H9 (cell line): ENCODE measurements at regions not wholly inside any gene's neighbourhood (a gene's known extent, or its start where the extent isn't known, plus 50 kb on each side); places are given as distances from the start of the nearest gene placed in this dataset.
A peak's percentile ranks its signal among the peaks of the same experiment; 100 is the strongest.

Experiments
- DNase-seq: peaks from one replicate; pipeline ENCODE4 v3.0.0-alpha.2; 2017
- H2AFZ ChIP-seq: one replicate; pipeline ENCODE4 v1.6.1; 2013; ENCODE audit warnings: mild to moderate bottlenecking, low read length, control low read depth, moderate library complexity
- H2AK5ac ChIP-seq: 2 replicates; pipeline ENCODE4 v1.6.1; 2013; ENCODE audit warnings: low read length, control low read depth, mixed read lengths; ENCODE audit not compliant: insufficient read length
- H2BK120ac ChIP-seq: one replicate; pipeline ENCODE4 v1.6.1; 2013; ENCODE audit warnings: low read depth, mild to moderate bottlenecking, low read length, control low read depth, inconsistent platforms; ENCODE audit not compliant: poor library complexity, severe bottlenecking
- H2BK12ac ChIP-seq: 2 replicates; pipeline ENCODE4 v1.6.1; 2013; ENCODE audit warnings: low read length, control low read depth, mixed read lengths, low read depth; ENCODE audit not compliant: insufficient read length
- H2BK15ac ChIP-seq: 2 replicates; pipeline ENCODE4 v1.6.1; 2013; ENCODE audit warnings: low read depth, low read length, control low read depth
- H2BK20ac ChIP-seq: one replicate; pipeline ENCODE4 v1.6.1; 2013; ENCODE audit warnings: low read depth, mild to moderate bottlenecking, low read length, control low read depth, inconsistent platforms; ENCODE audit not compliant: poor library complexity, severe bottlenecking
- H2BK5ac ChIP-seq: 2 replicates; pipeline ENCODE4 v1.6.1; 2013; ENCODE audit warnings: low read length, control low read depth, mixed read lengths; ENCODE audit not compliant: insufficient read length
- H3K14ac ChIP-seq: 2 replicates; pipeline ENCODE4 v1.6.1; 2013; ENCODE audit warnings: low read length, control low read depth; ENCODE audit not compliant: insufficient read depth
- H3K18ac ChIP-seq: 2 replicates; pipeline ENCODE4 v1.6.1; 2013; ENCODE audit warnings: low read depth, mild to moderate bottlenecking, mixed read lengths, low read length, control low read depth; ENCODE audit not compliant: insufficient read length
- H3K23ac ChIP-seq: 2 replicates; pipeline ENCODE4 v1.6.1; 2013; ENCODE audit warnings: low read length, control low read depth, mixed read lengths, low read depth; ENCODE audit not compliant: insufficient read length
- H3K23me2 ChIP-seq: 2 replicates; pipeline ENCODE4 v1.6.1; 2013; ENCODE audit warnings: low read depth, mild to moderate bottlenecking, mixed read lengths, low read length, control low read depth; ENCODE audit not compliant: insufficient read length, poor library complexity, severe bottlenecking
- H3K27ac ChIP-seq: 2 replicates; pipeline ENCODE4 v1.5.1; 2013; ENCODE audit warnings: low read length, control low read depth, mixed read lengths, low read depth; ENCODE audit not compliant: insufficient read length
- H3K27me3 ChIP-seq: 2 replicates; pipeline ENCODE4 v1.6.1; 2013; ENCODE audit warnings: low read length, control low read depth, inconsistent platforms; ENCODE audit not compliant: insufficient read depth
- H3K4ac ChIP-seq: 2 replicates; pipeline ENCODE4 v1.6.1; 2013; ENCODE audit warnings: low read depth, mild to moderate bottlenecking, control low read depth, inconsistent platforms, low read length, moderate library complexity
- H3K4me1 ChIP-seq: 2 replicates; pipeline ENCODE4 v1.6.1; 2013; ENCODE audit warnings: low read length, control low read depth, inconsistent platforms; ENCODE audit not compliant: insufficient read depth
- H3K4me2 ChIP-seq: 2 replicates; pipeline ENCODE4 v1.6.1; 2013; ENCODE audit warnings: low read length, control low read depth, mixed read lengths; ENCODE audit not compliant: insufficient read length, insufficient read depth
- H3K56ac ChIP-seq: 2 replicates; pipeline ENCODE4 v1.6.1; 2013; ENCODE audit warnings: low read depth, mild to moderate bottlenecking, mixed read lengths, low read length, control low read depth; ENCODE audit not compliant: insufficient read length
- H3K79me1 ChIP-seq: 2 replicates; pipeline ENCODE4 v1.6.1; 2013; ENCODE audit warnings: low read depth, mild to moderate bottlenecking, moderate library complexity, low read length, control low read depth, inconsistent platforms; ENCODE audit not compliant: insufficient read depth, poor library complexity, severe bottlenecking
- H3K79me2 ChIP-seq: 2 replicates; pipeline ENCODE4 v1.6.1; 2013; ENCODE audit warnings: low read length, control low read depth, inconsistent platforms; ENCODE audit not compliant: insufficient read depth
- H3K9ac ChIP-seq: 2 replicates; pipeline ENCODE4 v1.6.1; 2013; ENCODE audit warnings: low read length, control low read depth, mixed read lengths; ENCODE audit not compliant: insufficient read length; ENCODE audit errors: extremely low read depth
- H3K9me3 ChIP-seq: one replicate; pipeline ENCODE4 v1.6.1; 2013; ENCODE audit warnings: low read depth, low read length, inconsistent platforms; ENCODE audit not compliant: control insufficient read depth
- H3T11ph ChIP-seq: one replicate; pipeline ENCODE4 v1.6.1; 2013; ENCODE audit warnings: mild to moderate bottlenecking, low read length, control low read depth, inconsistent platforms
- H4K20me1 ChIP-seq: one replicate; pipeline ENCODE4 v1.6.1; 2013; ENCODE audit not compliant: control insufficient read depth, insufficient read length, insufficient read depth
- H4K5ac ChIP-seq: 2 replicates; pipeline ENCODE4 v1.6.1; 2013; ENCODE audit warnings: low read depth, mild to moderate bottlenecking, mixed read lengths, low read length, control low read depth; ENCODE audit not compliant: insufficient read length
- H4K8ac ChIP-seq: replicated peaks from 2 replicates; pipeline ENCODE4 v1.6.1; 2013; ENCODE audit warnings: low read length, control low read depth, mixed read lengths, low read depth; ENCODE audit not compliant: insufficient read length
- H4K91ac ChIP-seq: 2 replicates; pipeline ENCODE4 v1.6.1; 2013; ENCODE audit warnings: low read depth, mild to moderate bottlenecking, moderate library complexity, mixed read lengths, low read length, control low read depth; ENCODE audit not compliant: insufficient read length
- H3K27ac Mint-ChIP-seq, 3 experiments: 2 replicates in 2 of 3; 3 replicates in 1 of 3; pipeline ENCODE4 v1.8.0; 2020 to 2021; ENCODE audit warnings: mixed read lengths in 3 of 3, mild to moderate bottlenecking in 1 of 3, moderate library complexity in 1 of 3
- H3K27me3 Mint-ChIP-seq: 2 replicates; pipeline ENCODE4 v1.8.0; 2021; ENCODE audit warnings: low read depth, mild to moderate bottlenecking, moderate library complexity, mixed read lengths
- H3K36me3 Mint-ChIP-seq, 3 experiments: 2 replicates in 2 of 3; 3 replicates in 1 of 3; pipeline ENCODE4 v1.8.0; 2020 to 2021; ENCODE audit warnings: low read depth in 3 of 3, mixed read lengths in 3 of 3; ENCODE audit not compliant: insufficient read depth in 1 of 3
- H3K4me1 Mint-ChIP-seq, 2 experiments: 2 replicates each; pipeline ENCODE4 v1.8.0; 2020; ENCODE audit warnings: mixed read lengths in 2 of 2
- H3K4me3 Mint-ChIP-seq, 2 experiments: 2 replicates in 1 of 2; 3 replicates in 1 of 2; pipeline ENCODE4 v1.8.0; 2020 to 2021; ENCODE audit warnings: mild to moderate bottlenecking in 2 of 2, mixed read lengths in 2 of 2, moderate library complexity in 1 of 2
- H3K9me3 Mint-ChIP-seq, 2 experiments: 2 replicates in 1 of 2; 3 replicates in 1 of 2; pipeline ENCODE4 v1.8.0; 2020; ENCODE audit warnings: mild to moderate bottlenecking in 2 of 2, mixed read lengths in 2 of 2, moderate library complexity in 1 of 2
- WGBS: extraction: QIAGEN DNeasy Blood & Tissue Kit; methylation state at CpG from one replicate; pipeline ENCODE4 v1.1.7; 2013; ENCODE audit warnings: missing lambda C conversion rate, low lambda C conversion rate, mixed read lengths; ENCODE audit not compliant: insufficient read length; ENCODE audit errors: extremely low coverage; 5-methylcytosine and 5-hydroxymethylcytosine counted together
- TF ChIP-seq, protein P1 (sequence below): fragments of 200-600 bp; sonication (generic); conservative IDR thresholded peaks from 3 replicates; pipeline ENCODE4 v1.8.0; 2021; ENCODE audit warnings: antibody characterized with exemption, mild to moderate bottlenecking

DNA sequence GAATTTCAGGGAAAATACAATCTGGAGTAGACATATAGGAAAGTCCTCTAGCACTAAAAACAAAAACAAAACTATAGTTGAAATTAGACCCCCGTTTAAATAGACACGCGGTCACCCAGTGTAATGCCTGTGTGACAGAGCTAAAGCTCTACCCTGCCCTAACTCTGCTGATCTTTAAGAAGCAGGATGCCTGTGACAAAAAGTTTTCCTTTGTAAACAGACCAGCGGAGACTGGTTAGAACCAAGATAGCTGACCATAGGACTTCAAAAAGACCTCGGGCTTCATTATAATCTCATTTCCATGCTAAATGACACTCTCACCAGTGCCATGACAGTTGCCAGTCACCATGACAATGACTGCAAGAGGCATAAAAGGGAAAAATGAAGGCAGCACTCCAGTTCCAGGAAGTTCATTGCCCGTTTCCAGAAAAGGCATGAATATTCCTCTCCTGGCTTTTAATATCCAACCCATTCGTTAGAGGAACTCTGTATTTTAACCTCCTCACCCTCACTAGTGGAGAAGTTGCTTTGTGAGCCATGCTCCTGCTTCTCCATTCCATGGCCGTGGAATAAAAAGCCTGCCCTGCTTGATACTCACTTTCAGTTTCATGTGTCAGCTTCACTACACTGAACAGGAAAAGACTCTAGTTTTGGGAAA lies 157.2 kb upstream of the COPS8 start:
- Histone ChIP-seq H3K18ac (no peak overlapping the region), H4K8ac (no peak overlapping the region), H3K27me3 (no peaks in the 10 kb centered on the region), H3K9ac (peak overlapping the region; percentile 3), H3K14ac (no peak overlapping the region), H2BK20ac (no peak overlapping the region), H3K27ac (no peak overlapping the region), H4K5ac (no peak overlapping the region), H3K4me2 (no peak overlapping the region), H2BK12ac (no peak overlapping the region), H3K4ac (no peak overlapping the region), H2AK5ac (no peak overlapping the region), H3K23me2 (no peaks in the 10 kb centered on the region), H3T11ph (no peak overlapping the region), H2BK120ac (no peak overlapping the region), H3K56ac (no peak overlapping the region), H4K91ac (no peak overlapping the region), H2BK5ac (no peak overlapping the region), H2BK15ac (no peak overlapping the region), H3K4me1 (no peaks in the 10 kb centered on the region; the same call in 1 of the 2 replicates), H3K23ac (no peak overlapping the region), H3K79me2 (no peaks in the 10 kb centered on the region), H4K20me1 (no peaks in the 10 kb centered on the region), H3K79me1 (no peaks in the 10 kb centered on the region), H2AFZ (no peak overlapping the region), H3K9me3 (no peaks in the 10 kb centered on the region)
- WGBS: no CpG with 5 or more reads among the region's 8 CpGs
- H3K27ac Mint-ChIP-seq: no peak overlapping the region
- no peaks in the 10 kb centered on the region for H3K9me3 Mint-ChIP-seq
- TF ChIP-seq, protein P1, sequence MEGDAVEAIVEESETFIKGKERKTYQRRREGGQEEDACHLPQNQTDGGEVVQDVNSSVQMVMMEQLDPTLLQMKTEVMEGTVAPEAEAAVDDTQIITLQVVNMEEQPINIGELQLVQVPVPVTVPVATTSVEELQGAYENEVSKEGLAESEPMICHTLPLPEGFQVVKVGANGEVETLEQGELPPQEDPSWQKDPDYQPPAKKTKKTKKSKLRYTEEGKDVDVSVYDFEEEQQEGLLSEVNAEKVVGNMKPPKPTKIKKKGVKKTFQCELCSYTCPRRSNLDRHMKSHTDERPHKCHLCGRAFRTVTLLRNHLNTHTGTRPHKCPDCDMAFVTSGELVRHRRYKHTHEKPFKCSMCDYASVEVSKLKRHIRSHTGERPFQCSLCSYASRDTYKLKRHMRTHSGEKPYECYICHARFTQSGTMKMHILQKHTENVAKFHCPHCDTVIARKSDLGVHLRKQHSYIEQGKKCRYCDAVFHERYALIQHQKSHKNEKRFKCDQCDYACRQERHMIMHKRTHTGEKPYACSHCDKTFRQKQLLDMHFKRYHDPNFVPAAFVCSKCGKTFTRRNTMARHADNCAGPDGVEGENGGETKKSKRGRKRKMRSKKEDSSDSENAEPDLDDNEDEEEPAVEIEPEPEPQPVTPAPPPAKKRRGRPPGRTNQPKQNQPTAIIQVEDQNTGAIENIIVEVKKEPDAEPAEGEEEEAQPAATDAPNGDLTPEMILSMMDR: no peak
- peaks cover 2% of the 10 kb centered on the region; the same call in 1 of the 2 replicates for H3K27me3 Mint-ChIP-seq
- H3K4me3 Mint-ChIP-seq: no peak overlapping the region
- H3K4me1 Mint-ChIP-seq: peaks cover 7 to 15% of the 10 kb centered on the region in 2 experiments; a peak in 3 of 4 replicates
- no peaks in the 10 kb centered on the region for H3K36me3 Mint-ChIP-seq
- no peak for DNase-seq
